ENCODE measurements at regions not wholly inside any gene's neighbourhood (a gene's known extent, or its start where the extent isn't known, plus 50 kb on each side); places are given as distances from the start of the nearest gene placed in this dataset.

DNA sequence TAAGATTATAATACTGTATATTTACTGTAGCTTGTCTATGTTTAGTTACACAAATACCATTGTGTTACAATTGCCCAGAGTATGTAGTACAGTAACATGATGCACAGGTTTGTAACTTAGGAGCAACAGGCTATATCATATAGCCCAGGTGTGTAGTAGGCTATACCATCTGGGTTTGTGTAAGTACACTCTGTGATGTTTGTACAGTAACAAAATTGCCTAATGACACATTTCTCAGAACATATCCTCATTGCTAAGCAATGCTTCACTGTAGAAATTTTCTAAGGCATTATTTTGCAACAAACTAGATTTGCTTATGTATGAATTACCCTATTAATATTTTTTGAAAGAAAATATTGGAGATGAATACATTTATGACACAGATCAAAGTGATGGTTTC, 1390.9 kb downstream of the C4orf33 start:
- Histone ChIP-seq H3K36me3 (no peaks in the 10 kb centered on the region), H3K4me1 (ENCODE audit: control insufficient read depth in 1 of 2, low read depth in 2 of 2) (peaks cover 4 to 8% of the 10 kb centered on the region in 2 donors), H3K27ac (no peak overlapping the region), H3K9me3 (no peaks in the 10 kb centered on the region), H3K27me3 (replicated peaks; ENCODE audit: insufficient read depth) (no peaks in the 10 kb centered on the region), H3K4me3 (no peak overlapping the region)
- TF ChIP-seq, protein P1, sequence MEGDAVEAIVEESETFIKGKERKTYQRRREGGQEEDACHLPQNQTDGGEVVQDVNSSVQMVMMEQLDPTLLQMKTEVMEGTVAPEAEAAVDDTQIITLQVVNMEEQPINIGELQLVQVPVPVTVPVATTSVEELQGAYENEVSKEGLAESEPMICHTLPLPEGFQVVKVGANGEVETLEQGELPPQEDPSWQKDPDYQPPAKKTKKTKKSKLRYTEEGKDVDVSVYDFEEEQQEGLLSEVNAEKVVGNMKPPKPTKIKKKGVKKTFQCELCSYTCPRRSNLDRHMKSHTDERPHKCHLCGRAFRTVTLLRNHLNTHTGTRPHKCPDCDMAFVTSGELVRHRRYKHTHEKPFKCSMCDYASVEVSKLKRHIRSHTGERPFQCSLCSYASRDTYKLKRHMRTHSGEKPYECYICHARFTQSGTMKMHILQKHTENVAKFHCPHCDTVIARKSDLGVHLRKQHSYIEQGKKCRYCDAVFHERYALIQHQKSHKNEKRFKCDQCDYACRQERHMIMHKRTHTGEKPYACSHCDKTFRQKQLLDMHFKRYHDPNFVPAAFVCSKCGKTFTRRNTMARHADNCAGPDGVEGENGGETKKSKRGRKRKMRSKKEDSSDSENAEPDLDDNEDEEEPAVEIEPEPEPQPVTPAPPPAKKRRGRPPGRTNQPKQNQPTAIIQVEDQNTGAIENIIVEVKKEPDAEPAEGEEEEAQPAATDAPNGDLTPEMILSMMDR (IDR thresholded peaks at IDR 0.05), result no peak
- DNase-seq (ENCODE audit: low spot score), result no peak
- ATAC-seq (ENCODE audit: insufficient number of reproducible peaks, low FRiP score, low read depth), result no peak

DNA sequence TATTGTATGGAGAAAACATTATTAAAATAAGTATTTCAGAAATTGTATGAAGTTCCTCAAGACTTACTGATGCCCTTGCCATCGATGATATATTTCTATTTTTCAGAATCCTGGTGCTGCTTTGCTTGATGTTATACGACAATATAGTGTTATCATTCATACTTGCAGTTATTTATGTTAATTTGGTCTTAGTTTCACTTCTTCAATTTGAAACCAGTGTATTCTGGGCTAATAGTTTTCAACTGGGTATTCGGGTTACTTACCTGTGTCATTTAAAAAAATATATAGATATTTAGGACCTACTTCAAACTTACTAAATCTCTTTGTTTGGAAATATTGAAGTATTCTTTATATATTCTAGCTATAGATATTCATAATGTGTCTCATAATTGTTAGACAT, 1414.7 kb downstream of the C4orf33 start:
- no peaks in the 10 kb centered on the region for H3K4me1 ChIP-seq (ENCODE audit: control insufficient read depth in 1 of 2, low read depth in 2 of 2)
- no peak overlapping the region for H3K4me3 ChIP-seq
- H3K27ac ChIP-seq, result no peak overlapping the region
- ATAC-seq (ENCODE audit: insufficient number of reproducible peaks, low FRiP score, low read depth) (no peak), DNase-seq (ENCODE audit: low spot score) (no peak)
- H3K36me3 ChIP-seq, result no peaks in the 10 kb centered on the region
- H3K27me3 ChIP-seq (replicated peaks; ENCODE audit: insufficient read depth), result no peaks in the 10 kb centered on the region
- TF ChIP-seq, protein P1 (IDR thresholded peaks at IDR 0.05), result no peak
- no peaks in the 10 kb centered on the region for H3K9me3 ChIP-seq

DNA sequence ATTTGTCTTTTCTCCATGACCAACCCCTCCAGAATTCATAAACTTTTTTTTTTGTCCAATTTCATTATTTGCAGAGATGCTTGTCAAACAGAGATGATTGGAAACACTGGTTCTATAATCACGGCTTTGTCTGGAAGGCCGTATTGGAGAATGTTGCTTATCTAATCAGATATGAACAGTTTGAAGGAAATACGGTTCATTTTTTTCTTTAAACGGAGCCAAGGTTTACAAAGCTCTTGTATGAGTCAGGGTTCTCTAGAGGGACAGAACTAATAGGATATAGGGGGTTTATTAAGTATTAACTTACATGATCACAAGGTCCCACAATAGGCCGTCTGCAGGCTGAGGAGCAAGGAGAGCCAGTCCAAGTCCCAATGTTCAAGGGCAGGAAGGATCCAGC, 1415.8 kb downstream of the C4orf33 start:
- Histone ChIP-seq H3K4me3 (no peak overlapping the region), H3K9me3 (no peaks in the 10 kb centered on the region), H3K4me1 (ENCODE audit: control insufficient read depth in 1 of 2, low read depth in 2 of 2) (no peaks in the 10 kb centered on the region), H3K36me3 (no peaks in the 10 kb centered on the region), H3K27ac (no peak overlapping the region), H3K27me3 (replicated peaks; ENCODE audit: insufficient read depth) (no peaks in the 10 kb centered on the region)
- TF ChIP-seq, protein P1 (IDR thresholded peaks at IDR 0.05), result no peak
- no peak for DNase-seq (ENCODE audit: low spot score)
- no peak for ATAC-seq (ENCODE audit: insufficient number of reproducible peaks, low FRiP score, low read depth)

DNA sequence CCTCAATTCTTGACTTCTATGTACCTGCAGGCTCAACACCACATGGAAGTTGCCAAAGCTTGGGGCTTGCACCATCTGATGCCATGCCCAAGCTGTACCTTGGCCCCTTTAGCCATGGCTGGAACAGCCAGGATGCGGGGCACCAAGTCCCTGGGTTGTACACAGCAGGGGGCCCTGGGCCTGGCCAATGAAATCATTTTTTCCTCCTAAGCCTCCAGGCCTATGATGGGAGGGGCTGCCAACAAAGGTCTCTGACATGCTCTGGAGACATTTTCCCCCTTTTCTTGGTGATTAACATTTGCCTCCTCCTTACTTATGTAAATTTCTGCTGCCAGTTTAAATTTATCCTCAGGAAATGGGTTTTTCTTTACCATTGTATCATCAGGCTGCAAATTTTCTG, 1428.1 kb downstream of the C4orf33 start:
- no peak overlapping the region for H3K4me3 ChIP-seq
- H3K9me3 ChIP-seq, result peaks cover 3% of the 10 kb centered on the region
- H3K27me3 ChIP-seq (replicated peaks; ENCODE audit: insufficient read depth), result no peaks in the 10 kb centered on the region
- H3K27ac ChIP-seq, result no peak overlapping the region
- TF ChIP-seq, protein P1 (IDR thresholded peaks at IDR 0.05), result no peak
- DNase-seq (ENCODE audit: low spot score), result no peak
- no peaks in the 10 kb centered on the region for H3K36me3 ChIP-seq
- ATAC-seq (ENCODE audit: insufficient number of reproducible peaks, low FRiP score, low read depth), result no peak
- H3K4me1 ChIP-seq (ENCODE audit: control insufficient read depth in 1 of 2, low read depth in 2 of 2), result no peaks in the 10 kb centered on the region

DNA sequence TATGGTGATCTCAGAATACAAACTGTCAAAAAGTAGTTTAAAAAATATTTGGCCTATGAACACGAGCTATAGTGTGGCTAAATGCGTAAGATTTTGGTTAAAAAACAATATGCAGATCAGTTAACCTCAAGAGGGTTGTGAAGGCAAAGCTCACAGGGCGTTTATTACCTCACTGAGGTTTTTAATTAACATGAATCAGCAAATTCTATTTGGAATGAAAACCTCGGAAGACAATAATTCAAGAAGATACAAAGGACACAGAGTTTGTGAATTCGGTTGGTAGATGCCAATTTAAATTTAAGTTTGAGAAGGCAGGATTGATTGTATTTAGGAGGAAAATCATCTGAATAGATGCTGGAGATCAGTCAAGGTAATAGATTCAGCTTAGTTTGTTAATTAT, 1434.6 kb downstream of the C4orf33 start:
- TF ChIP-seq, protein P1 (IDR thresholded peaks at IDR 0.05), result no peak
- ATAC-seq (ENCODE audit: insufficient number of reproducible peaks, low FRiP score, low read depth), result no peak
- Histone ChIP-seq H3K4me3 (no peak overlapping the region), H3K27ac (no peak overlapping the region), H3K36me3 (no peaks in the 10 kb centered on the region), H3K9me3 (no peaks in the 10 kb centered on the region), H3K4me1 (ENCODE audit: control insufficient read depth in 1 of 2, low read depth in 2 of 2) (no peaks in the 10 kb centered on the region), H3K27me3 (replicated peaks; ENCODE audit: insufficient read depth) (no peaks in the 10 kb centered on the region)
- DNase-seq (ENCODE audit: low spot score), result no peak

Measured in thoracic aorta (tissue), 2 donors.